ENCODE measurements at regions not wholly inside any gene's neighbourhood (a gene's known extent, or its start where the extent isn't known, plus 50 kb on each side); places are given as distances from the start of the nearest gene placed in this dataset.
"Not testable (repeated sequence)": the region's sequence is repeated elsewhere in the genome, so short reads cannot be mapped to it uniquely, and the experiment has no call there.

DNA sequence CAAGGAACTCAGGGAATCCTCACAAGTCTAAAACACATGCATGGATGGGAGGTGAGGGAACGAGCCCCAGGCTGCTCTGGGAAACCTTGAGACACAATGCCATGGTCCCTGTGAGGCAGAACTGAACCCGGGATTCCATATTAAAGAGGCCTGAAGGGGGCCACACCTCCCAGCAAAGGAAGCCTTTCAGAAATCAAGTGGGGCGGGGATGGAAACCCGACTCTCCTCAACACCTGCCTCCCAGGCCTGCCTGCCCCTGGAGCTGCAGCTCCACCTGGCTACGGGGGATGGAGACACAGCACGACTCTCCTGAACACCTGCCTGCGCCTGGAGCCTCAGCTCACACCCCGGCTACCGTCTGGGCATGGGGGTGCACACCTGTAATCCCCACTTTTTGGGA is 77.8 kb upstream of the LPCAT1 start:
- not testable (repeated sequence) for H3K4me3 ChIP-seq (ENCODE audit: low read length)
- peak; percentile 66 for DNase-seq (ENCODE audit: low read depth)
- TF ChIP-seq, protein P1, sequence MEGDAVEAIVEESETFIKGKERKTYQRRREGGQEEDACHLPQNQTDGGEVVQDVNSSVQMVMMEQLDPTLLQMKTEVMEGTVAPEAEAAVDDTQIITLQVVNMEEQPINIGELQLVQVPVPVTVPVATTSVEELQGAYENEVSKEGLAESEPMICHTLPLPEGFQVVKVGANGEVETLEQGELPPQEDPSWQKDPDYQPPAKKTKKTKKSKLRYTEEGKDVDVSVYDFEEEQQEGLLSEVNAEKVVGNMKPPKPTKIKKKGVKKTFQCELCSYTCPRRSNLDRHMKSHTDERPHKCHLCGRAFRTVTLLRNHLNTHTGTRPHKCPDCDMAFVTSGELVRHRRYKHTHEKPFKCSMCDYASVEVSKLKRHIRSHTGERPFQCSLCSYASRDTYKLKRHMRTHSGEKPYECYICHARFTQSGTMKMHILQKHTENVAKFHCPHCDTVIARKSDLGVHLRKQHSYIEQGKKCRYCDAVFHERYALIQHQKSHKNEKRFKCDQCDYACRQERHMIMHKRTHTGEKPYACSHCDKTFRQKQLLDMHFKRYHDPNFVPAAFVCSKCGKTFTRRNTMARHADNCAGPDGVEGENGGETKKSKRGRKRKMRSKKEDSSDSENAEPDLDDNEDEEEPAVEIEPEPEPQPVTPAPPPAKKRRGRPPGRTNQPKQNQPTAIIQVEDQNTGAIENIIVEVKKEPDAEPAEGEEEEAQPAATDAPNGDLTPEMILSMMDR (IDR thresholded peaks at IDR 0.05; ENCODE audit: insufficient read depth, low read depth, low read length, missing control alignments): peak; percentile 51

DNA sequence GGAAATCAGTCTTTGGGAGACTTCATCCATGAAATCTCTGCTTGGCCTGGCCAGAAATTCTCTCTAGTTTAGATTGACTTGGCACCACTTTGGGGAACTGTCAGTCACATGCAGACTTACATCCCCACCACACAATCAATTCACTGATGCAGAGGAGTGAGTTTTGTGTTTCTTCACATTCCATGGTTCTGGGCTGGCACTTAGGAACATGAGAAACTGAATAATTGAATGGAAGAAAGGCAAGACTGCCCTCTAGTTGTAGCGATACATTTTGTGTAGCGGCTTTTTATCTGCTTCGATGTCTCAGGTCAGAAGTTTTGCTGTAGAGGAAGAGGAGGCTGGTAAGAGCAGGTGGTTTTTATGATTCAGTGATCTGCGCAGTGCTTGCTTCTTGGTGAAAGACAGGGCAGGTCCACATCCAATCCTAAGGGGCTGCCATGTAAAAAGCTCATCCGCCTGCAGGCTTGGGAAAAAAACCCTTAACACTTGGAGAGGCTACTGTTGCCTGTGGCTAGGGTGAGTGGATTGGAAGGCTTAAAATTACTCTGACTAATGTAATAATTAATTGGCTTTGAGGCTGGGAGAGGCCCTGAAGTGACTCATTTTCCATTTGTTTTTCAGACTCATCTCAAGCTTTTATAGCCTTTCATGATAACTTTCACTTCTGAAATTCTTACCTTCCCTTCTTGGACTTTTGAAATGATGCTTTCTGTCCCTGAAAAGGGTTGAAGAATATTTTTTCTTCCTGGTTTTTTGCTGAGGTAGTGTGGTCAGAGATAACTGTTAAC is 75.4 kb upstream of the LPCAT1 start:
- DNase-seq (ENCODE audit: low read depth): peak; percentile 59
- TF ChIP-seq, protein P1 (IDR thresholded peaks at IDR 0.05; ENCODE audit: insufficient read depth, low read depth, low read length, missing control alignments): peak; percentile 44
- not testable (repeated sequence) for H3K4me3 ChIP-seq (ENCODE audit: low read length)

DNA sequence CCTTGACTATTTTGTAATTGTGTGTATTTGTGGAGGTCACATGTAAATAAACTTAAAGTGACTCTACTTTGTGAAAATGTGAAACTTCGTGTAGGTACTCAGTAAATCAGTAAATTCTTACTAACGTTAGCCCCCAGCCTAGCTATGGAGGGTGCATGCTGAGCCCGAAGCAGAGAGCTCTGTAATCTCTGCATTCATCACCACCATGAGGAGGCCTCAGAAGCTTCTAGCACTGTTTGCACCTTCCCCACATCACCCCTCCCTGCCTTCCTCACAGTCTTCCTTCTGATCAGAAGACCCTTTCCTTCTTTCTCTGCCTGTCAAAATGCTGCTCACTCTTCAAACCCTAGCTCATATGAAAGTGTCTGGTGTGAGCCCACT is 73.3 kb upstream of the LPCAT1 start:
- DNase-seq (ENCODE audit: low read depth); H3K4me3 ChIP-seq (ENCODE audit: low read length): not testable (repeated sequence)

DNA sequence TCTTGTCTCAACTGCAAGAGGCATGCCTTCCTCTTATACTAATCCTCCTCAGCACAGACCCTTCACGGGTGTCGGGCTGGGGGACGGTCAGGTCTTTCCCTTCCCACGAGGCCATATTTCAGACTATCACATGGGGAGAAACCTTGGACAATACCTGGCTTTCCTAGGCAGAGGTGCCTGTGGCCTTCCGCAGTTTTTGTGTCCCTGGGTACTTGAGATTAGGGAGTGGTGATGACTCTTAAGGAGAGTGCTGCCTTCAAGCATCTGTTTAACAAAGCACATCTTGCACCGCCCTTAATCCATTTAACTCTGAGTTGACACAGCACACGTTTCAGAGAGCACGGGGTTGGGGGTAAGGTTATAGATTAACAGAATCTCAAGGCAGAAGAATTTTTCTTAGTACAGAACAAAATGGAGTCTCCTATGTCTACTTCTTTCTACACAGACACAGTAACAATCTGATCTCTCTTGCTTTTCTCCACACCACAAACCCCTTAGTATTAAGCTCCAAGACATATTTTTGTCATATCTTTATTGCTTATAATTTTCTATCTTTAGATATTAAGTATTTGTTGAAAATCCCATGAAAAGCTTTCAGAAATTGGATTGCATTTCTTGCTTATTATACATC is 72.8 kb upstream of the LPCAT1 start:
- DNase-seq (ENCODE audit: low read depth): not testable (repeated sequence)

DNA sequence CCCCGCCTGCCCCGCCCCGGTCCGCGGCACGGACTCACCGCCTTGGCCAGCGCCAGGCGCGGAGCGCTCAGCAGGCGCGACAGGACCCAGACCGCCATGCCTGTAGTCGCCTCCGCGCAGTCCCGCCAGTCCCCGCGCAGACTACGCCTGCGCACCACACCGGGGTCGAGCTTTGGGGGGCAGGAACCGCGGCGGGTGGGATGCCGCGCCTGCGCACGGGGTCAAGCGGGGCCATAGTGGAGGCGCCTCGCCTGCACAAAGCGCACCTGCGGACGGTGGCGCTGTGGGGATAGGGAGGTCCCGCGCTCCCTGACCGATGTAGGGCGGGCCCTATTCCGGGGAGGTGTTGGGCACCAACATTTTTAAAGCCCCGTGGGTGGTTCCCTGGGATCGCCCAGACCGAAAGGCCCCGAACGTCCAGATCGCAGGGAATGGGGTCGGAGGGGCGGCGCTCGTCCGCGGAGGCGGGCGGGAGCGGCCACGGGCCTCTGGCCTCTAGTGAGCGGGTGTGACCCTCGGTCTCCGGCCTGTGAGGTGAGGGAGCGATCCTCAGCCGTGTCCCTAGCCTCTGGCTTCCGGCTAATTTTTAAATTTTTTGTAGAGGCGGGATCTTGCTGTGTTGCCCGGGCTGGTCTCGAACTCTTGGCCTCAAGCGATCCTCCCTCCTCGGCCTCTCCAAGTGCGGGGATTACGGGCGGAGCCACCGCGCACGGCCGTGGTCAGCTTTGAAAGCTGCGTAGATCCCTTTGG is 70.8 kb upstream of the LPCAT1 start:
- DNase-seq (ENCODE audit: low read depth): peak; percentile 21
- TF ChIP-seq, protein P1 (IDR thresholded peaks at IDR 0.05; ENCODE audit: insufficient read depth, low read depth, low read length, missing control alignments): peak; percentile 13
- H3K4me3 ChIP-seq (ENCODE audit: low read length): peak overlapping the region; percentile 43

More for the DNA sequence above, 72.8 kb upstream of the LPCAT1 start:
- H3K4me3 ChIP-seq (ENCODE audit: low read length): not testable (repeated sequence)

DNA sequence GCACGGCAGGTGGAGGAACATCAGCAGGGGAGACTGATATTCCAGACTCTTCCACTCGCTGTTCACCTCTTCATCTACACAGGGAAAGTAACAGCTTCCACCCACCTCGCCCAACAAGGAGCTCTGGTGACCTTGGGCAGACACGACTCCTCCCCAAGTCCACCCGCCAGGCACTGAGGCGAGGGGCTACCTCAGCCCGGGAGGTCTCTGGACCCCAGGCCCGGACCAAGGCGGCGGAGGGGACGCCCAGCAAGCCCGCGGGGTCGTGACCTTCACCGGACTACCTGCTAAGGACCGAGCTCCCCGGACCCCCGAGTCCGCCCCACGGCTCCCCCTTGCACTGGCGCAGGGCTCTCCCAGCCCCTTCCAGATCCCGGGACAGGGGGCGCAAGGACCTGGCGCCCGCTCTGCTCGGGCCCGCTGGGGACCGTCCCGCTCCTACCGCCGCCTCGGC is 70.2 kb upstream of the LPCAT1 start:
- no peak for DNase-seq (ENCODE audit: low read depth)
- TF ChIP-seq, protein P1 (IDR thresholded peaks at IDR 0.05; ENCODE audit: insufficient read depth, low read depth, low read length, missing control alignments): no peak
- peak overlapping the region; percentile 13 for H3K4me3 ChIP-seq (ENCODE audit: low read length)

DNA sequence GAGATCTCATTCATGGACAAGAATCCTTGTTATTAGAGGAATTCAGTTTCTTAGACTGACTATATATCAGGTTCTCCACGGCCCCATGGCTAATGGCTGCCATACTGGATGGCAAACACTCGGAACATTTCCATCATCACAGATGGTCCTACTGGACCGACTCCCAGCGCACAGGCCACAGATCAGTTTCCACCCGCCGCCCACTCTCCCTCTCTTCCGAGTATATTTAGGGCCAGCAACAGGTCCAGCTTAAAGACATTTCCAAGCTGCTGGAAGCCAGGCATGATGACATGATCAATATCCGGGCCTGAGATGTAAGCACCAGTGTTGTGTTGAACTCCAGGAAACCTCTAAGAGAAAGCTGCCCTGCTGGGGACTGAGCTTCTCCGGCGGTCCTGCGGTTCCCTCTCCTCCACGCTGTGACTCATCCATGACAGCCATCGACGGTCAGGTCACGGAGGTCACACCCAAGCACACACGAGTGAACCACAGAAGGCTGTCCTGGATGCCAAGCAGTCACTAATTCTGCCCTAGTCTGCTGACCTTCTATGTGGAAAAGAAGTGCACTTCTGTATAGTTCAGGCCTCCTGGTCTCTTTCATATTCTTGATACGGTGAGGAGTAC is 64.4 kb upstream of the LPCAT1 start:
- DNase-seq (ENCODE audit: low read depth); H3K4me3 ChIP-seq (ENCODE audit: low read length): not testable (repeated sequence)

DNA sequence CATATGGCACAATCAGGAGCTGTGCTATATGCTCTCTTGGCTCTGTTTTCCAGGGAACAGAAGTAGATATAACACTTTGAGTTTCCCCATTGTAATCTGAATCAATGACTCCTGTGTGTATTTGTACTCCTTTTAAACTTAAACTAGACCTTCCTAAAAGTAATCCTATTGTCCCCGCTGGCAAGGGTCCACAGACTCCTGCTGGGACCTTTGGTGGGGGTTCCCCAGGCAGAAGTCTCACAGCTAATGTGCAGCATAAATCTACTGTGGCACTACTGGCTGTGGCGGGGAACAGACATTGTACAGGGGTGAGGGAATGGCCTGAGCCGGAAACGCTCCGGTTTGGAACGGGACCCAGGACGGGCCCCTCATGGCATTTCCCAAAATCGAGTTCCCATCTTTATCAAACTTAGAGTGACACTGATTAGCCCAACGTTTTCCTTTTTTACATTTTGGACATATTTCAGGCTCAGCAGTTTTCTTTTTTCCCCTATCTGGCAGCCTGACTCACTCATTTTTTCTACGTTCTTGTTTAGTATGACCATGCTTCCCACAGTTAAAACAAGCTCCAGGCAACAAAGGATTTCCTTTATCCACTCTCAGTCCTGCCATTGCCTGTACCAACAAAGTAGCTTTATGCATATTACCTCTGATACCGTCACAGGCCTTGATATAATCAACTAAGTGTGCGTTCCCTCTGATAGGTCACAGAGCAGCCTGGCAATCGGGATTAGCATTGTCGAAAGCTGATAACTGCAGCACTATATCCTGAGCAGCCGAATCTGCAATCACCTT is 59.5 kb upstream of the LPCAT1 start:
- H3K4me3 ChIP-seq (ENCODE audit: low read length): not testable (repeated sequence)
- DNase-seq (ENCODE audit: low read depth): peak; percentile 66

DNA sequence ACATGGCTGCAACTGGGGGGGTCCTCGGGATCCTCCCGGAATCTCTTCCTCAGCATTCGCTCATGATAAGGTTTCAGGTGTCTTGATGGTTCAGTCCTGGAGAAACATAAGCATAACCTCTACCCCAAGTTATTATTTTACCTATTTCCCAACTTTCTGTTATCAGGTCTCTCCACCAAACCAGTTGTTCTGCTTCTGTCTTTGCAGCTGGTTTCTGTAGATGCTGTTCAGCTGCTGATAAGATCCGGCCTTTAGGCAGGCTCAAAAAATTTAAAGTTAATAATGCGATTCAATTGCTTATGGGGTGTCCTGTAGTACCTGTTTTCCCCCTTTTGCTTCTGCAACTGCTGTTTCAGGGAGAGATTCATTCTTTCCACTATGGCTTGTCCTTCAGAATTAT is 55.6 kb upstream of the LPCAT1 start:
- not testable (repeated sequence) for H3K4me3 ChIP-seq (ENCODE audit: low read length); DNase-seq (ENCODE audit: low read depth)

DNA sequence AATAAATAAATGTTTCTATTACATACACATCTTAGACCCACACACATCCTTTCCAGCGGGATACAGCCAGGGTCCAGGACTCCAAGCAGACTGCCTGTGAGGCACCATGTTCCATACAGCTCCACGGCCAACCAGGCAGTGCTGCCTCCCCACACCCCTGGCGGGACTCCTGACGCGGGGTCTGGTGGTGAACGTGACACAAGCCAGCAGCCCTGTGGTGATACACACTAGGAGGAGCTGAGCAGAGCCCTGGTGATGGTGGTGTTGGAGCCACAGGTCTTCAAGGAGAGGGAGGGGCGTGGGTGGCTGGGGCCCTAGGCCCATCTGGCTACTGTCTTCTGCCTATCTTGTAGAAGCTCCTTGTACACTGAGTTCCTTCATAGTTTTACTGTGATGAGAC is 53.1 kb upstream of the LPCAT1 start:
- not testable (repeated sequence) for DNase-seq (ENCODE audit: low read depth); H3K4me3 ChIP-seq (ENCODE audit: low read length)

DNA sequence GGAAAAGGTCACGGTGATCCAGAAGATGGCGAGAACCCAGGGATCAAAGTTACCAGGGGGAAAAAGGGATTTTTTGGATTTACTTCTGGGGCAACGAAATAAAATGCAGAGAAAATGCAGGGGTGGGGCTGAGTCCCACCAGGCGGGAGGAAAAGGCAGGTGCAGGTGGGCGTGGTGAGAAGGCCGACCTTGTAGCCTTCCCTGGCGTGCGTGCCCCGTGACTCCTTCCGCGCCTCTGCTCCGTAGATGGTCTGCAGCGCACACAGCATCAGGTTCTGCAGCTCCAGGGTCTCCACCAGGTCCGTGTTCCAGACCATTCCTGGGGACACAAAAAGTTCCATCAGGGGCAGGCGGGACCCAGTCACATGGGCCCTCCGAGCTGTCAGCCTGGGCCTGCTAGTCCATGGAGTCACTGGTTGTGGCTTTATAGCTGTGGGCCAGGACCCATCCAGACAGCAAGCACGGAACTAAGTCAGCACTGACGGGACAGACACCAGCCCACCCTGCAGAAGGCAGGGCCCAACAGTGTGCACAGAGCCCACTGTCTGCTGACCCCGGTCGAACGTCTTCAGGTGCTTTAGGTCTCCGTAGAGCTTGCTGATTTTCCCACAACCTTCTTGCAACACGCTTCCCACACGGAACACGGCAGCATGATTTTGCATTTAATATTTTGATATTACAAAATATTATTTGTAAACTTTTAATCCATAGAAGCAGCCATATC is 52.4 kb upstream of the LPCAT1 start:
- DNase-seq (ENCODE audit: low read depth); H3K4me3 ChIP-seq (ENCODE audit: low read length): not testable (repeated sequence)

DNA sequence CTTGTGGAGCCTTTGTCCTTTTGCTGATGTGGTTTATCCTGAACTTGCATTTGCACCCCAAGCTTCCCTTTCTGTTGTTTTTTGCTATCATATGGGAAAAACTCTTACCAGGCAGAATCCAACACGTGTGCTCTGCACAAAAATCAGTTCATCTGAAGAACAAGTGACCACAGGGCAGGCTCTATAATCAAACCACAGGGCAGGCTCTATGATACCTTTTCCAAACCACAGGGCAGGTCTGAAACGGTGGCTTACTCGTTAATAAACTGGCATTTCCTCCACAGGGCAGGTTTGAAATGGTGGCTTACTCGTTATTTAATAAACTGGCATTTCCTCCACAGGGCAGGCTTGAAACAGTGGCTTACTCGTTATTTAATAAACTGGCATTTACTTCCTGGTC is 51.7 kb upstream of the LPCAT1 start:
- DNase-seq (ENCODE audit: low read depth): not testable (repeated sequence)

More for the DNA sequence above, 51.7 kb upstream of the LPCAT1 start:
- H3K4me3 ChIP-seq (ENCODE audit: low read length): not testable (repeated sequence)
